GM18499 (cell line): ENCODE measurements at regions not wholly inside any gene's neighbourhood (a gene's known extent, or its start where the extent isn't known, plus 50 kb on each side); places are given as distances from the start of the nearest gene placed in this dataset.

Source experiments
- ATAC-seq: cut with Tn5 transposase; IDR thresholded peaks from one replicate; pipeline ENCODE4 v1.9.1; 2021; ENCODE audit warnings: moderate number of reproducible peaks; ENCODE audit not compliant: insufficient read depth, unreplicated experiment

- ATAC-seq: no peak
Measured at GRCh38 chr18:4869155-4869554, 327.9 kb downstream of the AKAIN1 start.

- no peak for ATAC-seq
Measured at GRCh38 chr18:4858379-4859127, 338.5 kb downstream of the AKAIN1 start.

- ATAC-seq: no peak
Measured at GRCh38 chr18:4854671-4855070, 342.4 kb downstream of the AKAIN1 start.

GRCh38 chr18:4851301-4851976 is 345.6 kb downstream of the AKAIN1 start:
- ATAC-seq: no peak

GRCh38 chr18:4847056-4847455 is 350.0 kb downstream of the AKAIN1 start:
- no peak for ATAC-seq

- no peak for ATAC-seq
Measured at GRCh38 chr18:4844320-4844719, 352.7 kb downstream of the AKAIN1 start.

- ATAC-seq: no peak
Measured at GRCh38 chr18:4843771-4844170, 353.3 kb downstream of the AKAIN1 start.

GRCh38 chr18:4842751-4843150 is 354.3 kb downstream of the AKAIN1 start:
- ATAC-seq: no peak

GRCh38 chr18:4842287-4842686 is 354.8 kb downstream of the AKAIN1 start:
- no peak for ATAC-seq

GRCh38 chr18:4839639-4840038 is 357.4 kb downstream of the AKAIN1 start:
- ATAC-seq: no peak

- no peak for ATAC-seq
Measured at GRCh38 chr18:4836141-4836540, 360.9 kb downstream of the AKAIN1 start.

- no peak for ATAC-seq
Measured at GRCh38 chr18:4831791-4832375, 365.2 kb downstream of the AKAIN1 start.

- no peak for ATAC-seq
Measured at GRCh38 chr18:4831127-4831526, 365.9 kb downstream of the AKAIN1 start.

- ATAC-seq: no peak
Measured at GRCh38 chr18:4823091-4823490, 368.0 kb upstream of the DLGAP1 start.

GRCh38 chr18:4821801-4822200 is 366.7 kb upstream of the DLGAP1 start:
- ATAC-seq: no peak

GRCh38 chr18:4817665-4818064 is 362.6 kb upstream of the DLGAP1 start:
- ATAC-seq: no peak

GRCh38 chr18:4813708-4814107 is 358.6 kb upstream of the DLGAP1 start:
- ATAC-seq: no peak

GRCh38 chr18:4808891-4809290 is 353.8 kb upstream of the DLGAP1 start:
- no peak for ATAC-seq

GRCh38 chr18:4807604-4808293 is 352.6 kb upstream of the DLGAP1 start:
- ATAC-seq: no peak

- ATAC-seq: no peak
Measured at GRCh38 chr18:4806331-4806730, 351.2 kb upstream of the DLGAP1 start.

- ATAC-seq: no peak
Measured at GRCh38 chr18:4802296-4802695, 347.2 kb upstream of the DLGAP1 start.
